DOHH2 (cell line): ENCODE measurements at regions not wholly inside any gene's neighbourhood (a gene's known extent, or its start where the extent isn't known, plus 50 kb on each side); places are given as distances from the start of the nearest gene placed in this dataset.

Experiments used
- EZH2phosphoT487 ChIP-seq: fragments of 200-600 bp; sonication (generic); IDR thresholded peaks from 2 replicates; pipeline ENCODE4 v1.6.1; 2017; ENCODE audit warnings: borderline replicate concordance, mild to moderate bottlenecking, antibody characterized with exemption, low read length, moderate library complexity, mixed read lengths
- TF ChIP-seq, protein P1 (sequence below): fragments of 200-600 bp; sonication (generic); IDR thresholded peaks from one replicate; pipeline ENCODE4 v1.5.1; 2014; ENCODE audit warnings: antibody characterized with exemption, mild to moderate bottlenecking, low read depth, low read length; ENCODE audit not compliant: poor library complexity, severe bottlenecking

DNA sequence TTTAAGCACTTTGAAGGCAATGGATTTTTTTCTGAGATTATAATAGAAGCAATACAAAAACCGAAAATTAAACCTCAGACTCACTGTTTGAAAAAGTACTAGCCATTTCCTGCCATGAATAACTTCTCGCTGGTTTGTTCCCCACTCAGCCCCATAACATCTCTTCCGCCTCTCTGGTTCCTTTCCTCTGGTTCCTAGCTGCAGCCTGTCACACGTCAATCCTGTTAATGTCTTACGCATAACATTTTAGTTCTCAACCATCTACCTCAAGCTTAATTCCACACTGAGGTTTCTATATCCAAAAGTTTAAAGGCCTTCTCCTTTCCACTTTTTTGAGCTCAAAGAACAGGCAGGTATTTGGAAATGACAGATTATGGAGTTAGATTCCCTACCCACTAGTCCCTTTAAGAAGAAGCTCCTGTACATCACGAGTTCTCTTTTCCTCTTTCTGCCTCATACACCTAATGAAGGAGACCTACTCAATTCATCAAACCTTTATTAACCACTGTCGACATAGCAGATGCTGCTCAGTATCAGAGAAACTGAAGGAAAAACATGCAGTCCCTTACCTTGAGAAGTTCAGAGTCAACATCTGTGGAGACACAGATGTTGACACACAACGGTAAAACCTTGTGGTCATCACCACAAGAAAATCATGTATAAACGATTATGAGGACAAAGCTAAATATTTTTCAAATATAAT lies 243.0 kb upstream of the PTGER4 start:
- TF ChIP-seq, protein P1, sequence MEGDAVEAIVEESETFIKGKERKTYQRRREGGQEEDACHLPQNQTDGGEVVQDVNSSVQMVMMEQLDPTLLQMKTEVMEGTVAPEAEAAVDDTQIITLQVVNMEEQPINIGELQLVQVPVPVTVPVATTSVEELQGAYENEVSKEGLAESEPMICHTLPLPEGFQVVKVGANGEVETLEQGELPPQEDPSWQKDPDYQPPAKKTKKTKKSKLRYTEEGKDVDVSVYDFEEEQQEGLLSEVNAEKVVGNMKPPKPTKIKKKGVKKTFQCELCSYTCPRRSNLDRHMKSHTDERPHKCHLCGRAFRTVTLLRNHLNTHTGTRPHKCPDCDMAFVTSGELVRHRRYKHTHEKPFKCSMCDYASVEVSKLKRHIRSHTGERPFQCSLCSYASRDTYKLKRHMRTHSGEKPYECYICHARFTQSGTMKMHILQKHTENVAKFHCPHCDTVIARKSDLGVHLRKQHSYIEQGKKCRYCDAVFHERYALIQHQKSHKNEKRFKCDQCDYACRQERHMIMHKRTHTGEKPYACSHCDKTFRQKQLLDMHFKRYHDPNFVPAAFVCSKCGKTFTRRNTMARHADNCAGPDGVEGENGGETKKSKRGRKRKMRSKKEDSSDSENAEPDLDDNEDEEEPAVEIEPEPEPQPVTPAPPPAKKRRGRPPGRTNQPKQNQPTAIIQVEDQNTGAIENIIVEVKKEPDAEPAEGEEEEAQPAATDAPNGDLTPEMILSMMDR = no peak
- no peak for TF ChIP-seq EZH2phosphoT487
